ENCODE measurements at regions not wholly inside any gene's neighbourhood (a gene's known extent, or its start where the extent isn't known, plus 50 kb on each side); places are given as distances from the start of the nearest gene placed in this dataset.

DNA sequence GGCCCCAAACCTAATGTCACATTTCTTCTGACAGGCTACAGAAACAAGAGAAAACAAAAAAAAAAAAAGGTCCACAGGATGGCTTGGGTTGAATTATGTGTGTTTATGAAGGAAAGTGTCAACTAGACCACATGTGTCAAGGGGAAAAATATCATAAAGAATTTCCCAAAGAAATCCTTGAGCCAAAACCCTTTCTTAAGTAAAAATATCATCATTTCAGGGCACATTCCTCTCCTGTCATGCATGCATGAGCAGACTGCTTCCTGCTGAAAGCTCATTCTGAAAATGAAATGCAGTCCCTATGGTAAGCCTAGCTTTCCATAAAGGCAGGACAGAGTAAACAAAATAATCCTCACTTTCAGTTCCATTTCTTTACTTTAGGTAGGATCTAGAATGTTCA, 85.7 kb upstream of the RBBP8 start:
- no peak overlapping the region for H3K4me3 ChIP-seq (ENCODE audit: low read length)
- DNase-seq (ENCODE audit: low read depth, low spot score), result no peak

DNA sequence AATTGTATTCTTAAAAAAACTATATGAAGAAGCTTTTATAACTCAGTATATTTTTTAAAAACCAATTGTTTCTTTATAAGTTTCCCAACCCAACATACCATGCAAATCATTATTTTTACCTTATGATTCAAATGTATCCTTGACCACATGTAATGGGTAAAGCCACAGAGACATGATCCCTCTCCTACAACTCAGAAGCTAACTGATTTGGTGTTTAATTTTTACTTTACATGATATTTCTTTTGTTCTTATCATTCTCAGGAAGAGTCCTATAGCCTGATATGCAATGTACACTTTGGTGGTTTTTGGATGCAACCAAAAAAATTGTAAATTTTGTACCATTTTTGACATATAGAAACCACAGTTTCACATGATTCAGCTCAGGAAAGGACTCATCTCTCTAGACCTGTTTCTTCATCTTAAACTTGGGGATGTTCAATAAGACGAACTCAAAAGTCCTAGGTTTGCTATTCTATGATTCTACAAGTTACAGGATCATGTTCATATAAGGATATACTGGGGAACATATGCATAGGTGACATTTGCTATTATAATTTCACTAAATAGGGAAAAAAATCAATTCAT, 85.2 kb upstream of the RBBP8 start:
- DNase-seq (ENCODE audit: low read depth, low spot score), result no peak
- no peak overlapping the region for H3K4me3 ChIP-seq (ENCODE audit: low read length)

GRCh38 chr18:22848615-22849014, 84.5 kb upstream of the RBBP8 start:
- H3K4me3 ChIP-seq (ENCODE audit: low read length), result no peak overlapping the region
- no peak for DNase-seq (ENCODE audit: low read depth, low spot score)

DNA sequence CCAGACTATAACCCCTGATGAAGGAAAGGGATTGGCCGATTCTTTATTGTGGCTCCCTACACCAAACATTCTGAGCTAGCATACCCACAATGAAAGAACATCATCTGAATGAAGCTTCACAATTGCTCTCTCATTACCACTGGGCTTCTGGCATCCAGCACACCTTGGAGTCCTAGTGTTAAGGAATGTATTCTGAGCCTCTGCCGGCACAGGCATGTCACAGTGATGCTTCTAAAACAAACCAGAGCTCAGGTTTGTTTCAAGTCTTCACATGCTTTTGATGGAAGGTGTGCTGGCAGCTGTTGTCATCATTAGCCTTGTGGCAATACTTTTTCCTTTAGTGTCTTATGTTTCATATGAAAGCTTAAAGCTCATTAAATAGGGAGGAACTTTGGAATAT, 76.3 kb upstream of the RBBP8 start:
- no peak overlapping the region for H3K4me3 ChIP-seq (ENCODE audit: low read length)
- DNase-seq (ENCODE audit: low read depth, low spot score), result no peak

DNA sequence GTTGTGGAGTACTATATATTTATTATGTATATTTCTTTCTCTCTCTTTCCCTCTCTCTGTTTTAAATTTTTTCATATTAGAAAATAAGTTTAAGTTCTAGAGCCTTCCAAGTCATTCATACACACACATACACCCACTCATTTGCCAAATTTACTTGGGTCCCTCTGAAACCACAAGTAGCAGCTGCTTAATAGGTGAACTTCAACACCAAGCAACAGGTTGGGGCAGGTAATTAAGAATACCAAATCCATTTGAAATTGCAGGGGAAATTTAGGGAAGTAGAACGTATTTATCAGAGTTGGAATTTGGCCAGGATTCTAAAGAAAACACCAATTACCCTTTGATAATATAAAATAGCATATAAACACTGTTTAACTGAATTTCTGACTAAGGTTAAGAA, 75.0 kb upstream of the RBBP8 start:
- no peak overlapping the region for H3K4me3 ChIP-seq (ENCODE audit: low read length)
- no peak for DNase-seq (ENCODE audit: low read depth, low spot score)

DNA sequence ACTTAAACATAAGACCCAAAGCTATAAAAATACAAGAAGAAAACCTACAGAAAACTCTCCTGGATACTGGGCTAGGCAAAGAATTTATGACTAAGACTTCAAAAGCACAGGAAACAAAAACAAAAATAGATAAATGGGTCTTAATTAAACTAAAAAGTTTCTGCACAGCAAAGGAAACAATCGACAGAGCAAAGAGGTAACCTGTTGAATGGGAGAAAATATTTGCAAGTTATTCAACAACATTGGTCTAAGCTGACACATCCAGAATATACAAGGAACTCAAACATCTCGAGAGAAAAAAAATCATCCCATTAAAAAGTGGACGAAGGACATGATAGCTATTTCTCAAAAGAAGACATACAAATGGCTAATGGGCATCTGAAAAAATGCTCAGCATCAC, 72.3 kb upstream of the RBBP8 start:
- H3K4me3 ChIP-seq (ENCODE audit: low read length), result no peak overlapping the region
- no peak for DNase-seq (ENCODE audit: low read depth, low spot score)

GRCh38 chr18:22865354-22866116, 67.6 kb upstream of the RBBP8 start:
- no peak for DNase-seq (ENCODE audit: low read depth, low spot score)
- H3K4me3 ChIP-seq (ENCODE audit: low read length), result no peak overlapping the region

GRCh38 chr18:22868831-22869230, 64.3 kb upstream of the RBBP8 start:
- no peak for DNase-seq (ENCODE audit: low read depth, low spot score)
- no peak overlapping the region for H3K4me3 ChIP-seq (ENCODE audit: low read length)

DNA sequence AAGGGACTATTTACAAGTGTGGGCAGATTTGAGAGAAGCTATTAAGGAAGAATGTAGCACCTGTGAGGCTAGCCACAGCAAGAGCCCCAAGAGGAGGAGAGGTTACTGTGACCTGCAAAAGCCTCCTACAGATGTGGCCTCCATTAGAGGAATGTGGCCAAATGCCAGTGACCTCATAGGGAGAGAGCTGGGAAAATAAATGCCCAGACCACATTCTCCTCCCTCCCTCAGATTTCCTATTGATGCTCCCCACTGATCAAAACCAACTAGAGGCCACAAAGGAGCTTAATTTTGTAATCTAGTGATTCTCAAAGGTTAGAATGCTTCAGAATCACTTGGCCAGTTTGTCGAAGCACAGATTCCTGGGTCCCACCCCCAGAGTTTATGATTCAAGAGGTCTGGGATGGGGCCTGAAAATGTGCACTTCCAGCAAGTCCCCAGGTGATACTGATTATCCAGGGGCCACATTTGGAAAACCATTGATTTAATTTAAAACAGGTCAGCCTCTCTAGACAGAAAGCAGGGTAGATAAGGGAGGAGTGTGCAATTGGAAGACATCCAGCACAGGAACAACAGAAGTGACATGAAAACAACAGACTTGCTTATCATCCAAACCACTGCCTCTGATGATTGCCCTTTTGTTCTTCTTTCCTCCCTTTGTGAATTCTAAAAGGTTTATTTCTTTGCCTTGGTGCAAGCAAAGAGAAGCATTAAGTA, 61.2 kb upstream of the RBBP8 start:
- H3K4me3 ChIP-seq (ENCODE audit: low read length), result no peak overlapping the region
- DNase-seq (ENCODE audit: low read depth, low spot score), result no peak

DNA sequence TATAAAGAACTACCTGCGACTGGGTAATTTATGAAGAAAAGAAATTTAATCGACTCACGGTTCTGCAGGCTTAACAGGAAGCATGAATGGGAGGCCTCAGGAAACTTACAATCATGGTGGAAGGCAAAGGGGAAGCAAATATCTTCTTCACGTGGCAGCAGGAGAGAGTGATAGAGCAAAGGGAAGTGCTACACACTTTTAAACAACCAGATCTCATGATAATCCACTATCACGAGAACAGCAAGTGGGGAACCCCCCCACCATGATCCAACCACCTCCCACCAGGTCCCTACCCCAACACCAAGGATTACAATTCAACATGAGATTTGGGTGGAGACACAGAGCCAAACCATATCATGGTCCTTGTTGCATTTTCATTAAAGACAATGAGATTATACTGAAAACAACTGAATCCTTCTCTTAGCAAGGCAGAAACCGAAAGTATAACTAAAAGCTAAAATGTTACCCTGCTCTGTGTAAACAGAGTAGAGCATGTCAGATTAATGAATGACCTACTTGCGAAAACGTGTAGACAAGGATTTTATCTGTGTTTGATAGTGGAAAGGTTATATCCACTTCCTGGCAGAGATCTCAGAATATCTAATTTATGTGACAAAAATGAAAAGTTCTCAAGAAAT, 60.1 kb upstream of the RBBP8 start:
- no peak for DNase-seq (ENCODE audit: low read depth, low spot score)
- H3K4me3 ChIP-seq (ENCODE audit: low read length), result no peak overlapping the region

- H3K4me3 ChIP-seq (ENCODE audit: low read length), result no peak overlapping the region
- no peak for DNase-seq (ENCODE audit: low read depth, low spot score)
These were observed 53.8 kb upstream of the RBBP8 start for GRCh38 chr18:22879293-22879692.

DNA sequence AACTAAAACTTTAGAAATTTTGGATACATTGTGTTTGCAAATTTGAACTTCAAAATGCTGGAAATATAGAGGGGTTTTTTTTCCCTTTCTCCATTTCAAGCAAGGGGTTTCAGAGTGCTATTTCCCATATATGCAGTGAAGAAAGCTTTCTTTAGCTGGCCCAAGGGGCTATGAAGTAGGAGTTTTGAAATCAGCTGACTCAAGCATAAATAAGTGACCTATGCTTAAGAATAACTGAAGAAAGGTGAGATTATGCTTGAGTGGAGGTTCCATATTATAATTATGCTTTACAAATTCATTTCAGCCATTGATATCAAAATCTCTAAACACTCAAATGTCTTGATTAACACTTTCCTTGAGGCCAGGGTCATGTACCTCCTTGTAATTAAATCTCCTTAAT, 51.0 kb upstream of the RBBP8 start:
- no peak overlapping the region for H3K4me3 ChIP-seq (ENCODE audit: low read length)
- no peak for DNase-seq (ENCODE audit: low read depth, low spot score)

- DNase-seq (ENCODE audit: low read depth, low spot score), result no peak
- H3K4me3 ChIP-seq (ENCODE audit: low read length), result no peak overlapping the region
These were observed 49.9 kb upstream of the RBBP8 start for GRCh38 chr18:22883179-22883578.
